Stimulated activated naive B cell treated with anti-CD40 and anti-IgM and Interleukin-4, amounts not matched to agents 10 μg/mL and 1 μg/mL and 100 μg/mL, for 72 hours (primary cell): ENCODE measurements at regions not wholly inside any gene's neighbourhood (a gene's known extent, or its start where the extent isn't known, plus 50 kb on each side); places are given as distances from the start of the nearest gene placed in this dataset.

Experiments used
- ATAC-seq, 2 donors: fragments of 150-1000 bp; cut with Tn5 transposase; replicated peaks; 2 replicates each; pipeline ENCODE4 v1.10.0; 2021; ENCODE audit warnings: moderate library complexity in 1 of 2
- DNase-seq: peaks from one replicate; pipeline ENCODE4 v3.0.0; 2021
- H3K27ac Mint-ChIP-seq: one replicate; pipeline ENCODE4 v1.8.0; 2022; ENCODE audit warnings: mild to moderate bottlenecking, mixed read lengths
- H3K27me3 Mint-ChIP-seq, 2 donors: one replicate each; pipeline ENCODE4 v1.8.0; 2022; ENCODE audit warnings: mixed read lengths in 2 of 2
- H3K36me3 Mint-ChIP-seq, 2 donors: one replicate each; pipeline ENCODE4 v1.8.0; 2022; ENCODE audit warnings: mixed read lengths in 2 of 2, mild to moderate bottlenecking in 1 of 2
- H3K4me1 Mint-ChIP-seq, 2 donors: one replicate each; pipeline ENCODE4 v1.8.0; 2022; ENCODE audit warnings: mixed read lengths in 2 of 2, mild to moderate bottlenecking in 1 of 2
- H3K4me3 Mint-ChIP-seq, 2 donors: one replicate each; pipeline ENCODE4 v1.8.0; 2022; ENCODE audit warnings: mild to moderate bottlenecking in 2 of 2, mixed read lengths in 2 of 2, moderate library complexity in 1 of 2
- H3K9me3 Mint-ChIP-seq, 2 donors: one replicate each; pipeline ENCODE4 v1.8.0; 2022; ENCODE audit warnings: mixed read lengths in 2 of 2, mild to moderate bottlenecking in 1 of 2

GRCh38 chr5:92380069-92380770 lies 997.1 kb upstream of the ARRDC3 start:
- Mint-ChIP-seq H3K4me1 (no peaks in the 10 kb centered on the region), H3K27me3 (no peaks in the 10 kb centered on the region), H3K36me3 (no peaks in the 10 kb centered on the region), H3K9me3 (no peaks in the 10 kb centered on the region), H3K27ac (no peak overlapping the region), H3K4me3 (no peak overlapping the region)
- ATAC-seq (no peak), DNase-seq (no peak)

DNA sequence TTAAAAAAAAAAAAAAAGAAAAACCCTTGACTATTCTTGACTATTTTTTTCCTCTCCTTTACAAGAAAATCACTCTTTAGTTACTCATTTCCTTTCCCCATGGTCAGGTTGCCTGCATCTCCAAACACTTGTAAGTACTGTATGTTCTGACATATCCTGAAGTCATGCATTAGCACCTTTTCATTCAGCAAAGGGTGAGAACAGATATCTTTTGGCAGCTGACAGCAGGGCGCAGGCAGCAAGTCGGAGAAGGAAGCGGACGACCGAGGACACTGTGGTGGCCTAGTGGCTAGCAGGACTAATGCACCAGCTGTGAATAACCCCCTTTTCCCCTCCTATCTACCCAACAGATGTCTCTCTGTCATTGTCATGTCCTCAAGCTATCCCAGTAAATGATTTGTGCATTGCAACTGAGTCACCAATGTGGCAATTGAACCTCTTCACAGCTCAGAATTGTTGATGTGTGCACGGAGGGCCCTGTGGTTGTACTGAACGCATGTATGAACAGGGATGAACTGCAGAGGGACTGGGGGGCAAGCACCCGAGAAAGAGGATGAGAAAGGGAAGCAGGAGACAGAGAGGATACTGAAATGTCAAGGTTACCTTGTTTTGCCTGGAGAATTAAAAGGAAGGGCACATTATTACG lies 996.0 kb upstream of the ARRDC3 start:
- Mint-ChIP-seq H3K27ac (no peak overlapping the region), H3K4me3 (no peak overlapping the region), H3K36me3 (no peaks in the 10 kb centered on the region), H3K4me1 (no peaks in the 10 kb centered on the region), H3K9me3 (peaks cover 0 to 3% of the 10 kb centered on the region in 2 donors), H3K27me3 (no peaks in the 10 kb centered on the region)
- no peak for DNase-seq
- ATAC-seq = no peak

DNA sequence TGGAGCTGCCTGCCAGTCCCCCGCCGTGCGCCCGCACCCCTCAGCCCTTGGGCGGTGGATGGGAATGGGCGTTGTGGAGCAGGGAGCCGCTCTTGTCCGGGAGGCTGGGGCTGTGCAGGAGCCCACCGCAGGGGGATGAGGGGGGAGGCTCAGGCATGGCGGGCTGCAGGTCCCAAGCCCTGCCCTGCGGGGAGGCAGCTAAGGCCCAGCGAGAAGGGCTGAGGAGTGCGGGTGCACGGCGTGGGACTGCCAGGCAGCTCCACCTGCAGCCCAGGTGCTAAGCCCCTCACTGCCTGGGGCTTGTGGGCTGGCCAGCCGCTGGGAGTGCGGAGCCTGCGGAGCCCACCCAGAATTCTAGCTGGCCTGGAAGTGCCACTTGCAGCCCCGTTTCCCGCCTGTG lies 991.7 kb upstream of the ARRDC3 start:
- no peaks in the 10 kb centered on the region for H3K27me3 Mint-ChIP-seq
- no peaks in the 10 kb centered on the region for H3K4me1 Mint-ChIP-seq

GRCh38 chr5:92372766-92373165 lies 989.6 kb upstream of the ARRDC3 start:
- DNase-seq = no peak
- Mint-ChIP-seq H3K27me3 (no peaks in the 10 kb centered on the region), H3K4me1 (no peaks in the 10 kb centered on the region), H3K27ac (no peak overlapping the region), H3K4me3 (no peak overlapping the region), H3K9me3 (peaks cover 0 to 9% of the 10 kb centered on the region in 2 donors), H3K36me3 (no peaks in the 10 kb centered on the region)
- no peak for ATAC-seq

More for the DNA sequence above, 991.7 kb upstream of the ARRDC3 start:
- Mint-ChIP-seq H3K9me3 (peaks cover 0 to 5% of the 10 kb centered on the region in 2 donors), H3K4me3 (no peak overlapping the region), H3K27ac (no peak overlapping the region), H3K36me3 (no peaks in the 10 kb centered on the region)
- no peak for ATAC-seq
- no peak for DNase-seq

DNA sequence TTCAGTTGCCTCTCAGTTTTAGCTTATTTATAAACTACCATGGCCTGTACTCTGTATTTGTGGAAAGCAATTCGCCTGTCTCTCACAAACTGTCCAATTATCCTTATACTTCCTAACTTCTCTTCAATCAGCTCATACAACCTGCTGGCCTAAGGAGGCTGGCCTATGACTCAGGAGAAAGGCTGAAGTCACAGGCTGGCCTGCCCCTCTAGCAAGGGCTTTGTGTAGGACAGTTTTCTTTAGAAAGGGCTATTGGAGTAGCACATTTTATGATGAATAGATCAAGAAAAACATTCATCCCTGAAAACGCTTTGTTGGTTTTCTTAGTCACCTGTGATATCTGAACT lies 988.7 kb upstream of the ARRDC3 start:
- no peak for ATAC-seq
- peaks cover 0 to 9% of the 10 kb centered on the region in 2 donors for H3K9me3 Mint-ChIP-seq

GRCh38 chr5:92371171-92371888 lies 988.2 kb upstream of the ARRDC3 start:
- Mint-ChIP-seq H3K9me3 (peaks cover 0 to 9% of the 10 kb centered on the region in 2 donors), H3K36me3 (no peaks in the 10 kb centered on the region), H3K27me3 (no peaks in the 10 kb centered on the region), H3K4me3 (no peak overlapping the region), H3K4me1 (no peaks in the 10 kb centered on the region), H3K27ac (no peak overlapping the region)
- ATAC-seq (no peak), DNase-seq (no peak)

More for the DNA sequence above, 988.7 kb upstream of the ARRDC3 start:
- no peak for DNase-seq
- H3K27me3 Mint-ChIP-seq = no peaks in the 10 kb centered on the region
- no peak overlapping the region for H3K4me3 Mint-ChIP-seq
- H3K4me1 Mint-ChIP-seq = no peaks in the 10 kb centered on the region
- H3K36me3 Mint-ChIP-seq = no peaks in the 10 kb centered on the region
- H3K27ac Mint-ChIP-seq = no peak overlapping the region

DNA sequence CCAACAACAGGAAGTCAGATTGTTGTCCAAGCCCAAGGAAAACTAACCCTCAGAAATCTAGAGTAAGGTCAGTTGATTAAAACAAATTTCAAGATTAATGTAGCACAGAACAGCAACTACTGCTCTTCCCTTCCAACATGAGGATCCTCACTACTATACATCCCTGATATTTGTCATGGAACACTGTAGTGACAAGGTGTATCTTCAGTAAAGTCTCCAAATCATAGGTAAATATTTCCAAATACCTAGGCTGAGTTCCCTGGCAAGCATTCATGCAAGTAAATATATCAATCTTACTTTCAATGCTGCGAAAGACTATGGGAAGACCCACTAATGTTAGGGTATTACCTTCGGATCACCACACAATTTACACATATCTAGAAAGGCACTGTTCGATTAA lies 986.9 kb upstream of the ARRDC3 start:
- peaks cover 0 to 9% of the 10 kb centered on the region in 2 donors for H3K9me3 Mint-ChIP-seq
- H3K4me3 Mint-ChIP-seq = no peak overlapping the region
- H3K4me1 Mint-ChIP-seq = no peaks in the 10 kb centered on the region
- DNase-seq (no peak), ATAC-seq (no peak)
- no peaks in the 10 kb centered on the region for H3K36me3 Mint-ChIP-seq
- H3K27ac Mint-ChIP-seq = no peak overlapping the region
- no peaks in the 10 kb centered on the region for H3K27me3 Mint-ChIP-seq

GRCh38 chr5:92369587-92369986 lies 986.5 kb upstream of the ARRDC3 start:
- no peak for DNase-seq
- Mint-ChIP-seq H3K9me3 (peaks cover 0 to 8% of the 10 kb centered on the region in 2 donors), H3K36me3 (no peaks in the 10 kb centered on the region), H3K27ac (no peak overlapping the region), H3K4me3 (no peak overlapping the region), H3K27me3 (no peaks in the 10 kb centered on the region), H3K4me1 (no peaks in the 10 kb centered on the region)
- no peak for ATAC-seq

- no peaks in the 10 kb centered on the region for H3K27me3 Mint-ChIP-seq
- DNase-seq = no peak
- no peaks in the 10 kb centered on the region for H3K4me1 Mint-ChIP-seq
- H3K9me3 Mint-ChIP-seq = peaks cover 0 to 6% of the 10 kb centered on the region in 2 donors
- no peak overlapping the region for H3K27ac Mint-ChIP-seq
- H3K4me3 Mint-ChIP-seq = no peak overlapping the region
- no peak for ATAC-seq
- no peaks in the 10 kb centered on the region for H3K36me3 Mint-ChIP-seq
Observed at GRCh38 chr5:92364986-92365550, 982.0 kb upstream of the ARRDC3 start.

DNA sequence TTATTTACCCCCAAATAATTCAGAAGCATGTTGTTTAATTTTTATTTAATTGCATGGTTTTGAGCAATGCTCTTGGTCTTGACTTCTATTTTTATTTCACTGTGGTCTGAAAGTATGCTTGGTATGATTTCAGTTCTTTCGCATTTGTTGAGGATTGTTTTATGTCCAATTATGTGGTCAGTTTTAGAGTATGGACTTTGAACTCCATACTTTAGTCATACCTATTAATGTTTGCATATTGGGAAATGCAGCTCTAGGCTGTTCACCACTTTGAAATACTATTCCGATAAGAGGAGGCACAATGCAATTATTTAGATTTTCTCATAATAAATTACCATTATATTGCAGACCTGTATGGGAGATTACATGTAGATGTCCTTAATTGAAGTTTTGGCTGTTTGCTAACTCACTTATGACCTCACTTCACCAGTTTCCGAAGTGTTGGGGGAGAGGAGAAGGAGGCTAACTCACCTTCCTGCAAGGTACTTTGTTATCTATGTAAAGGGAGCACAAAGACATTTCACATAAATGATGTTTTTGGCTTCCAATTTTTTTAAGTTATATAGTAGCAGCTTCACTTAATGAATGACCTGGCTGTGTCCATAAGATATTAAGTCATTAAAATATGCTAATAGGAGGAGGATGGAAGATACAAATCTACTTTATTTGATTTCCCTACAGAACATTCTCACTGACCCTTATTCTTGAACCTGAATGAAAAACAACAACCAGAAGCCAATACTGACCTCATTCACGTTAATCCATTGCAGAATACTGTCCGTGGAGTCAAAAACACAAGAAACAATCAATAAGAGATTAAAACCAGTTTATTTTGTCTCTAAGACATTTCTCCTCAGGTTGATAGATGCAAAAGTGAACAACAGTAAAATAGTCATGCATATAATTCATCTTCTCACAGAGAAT lies 970.3 kb upstream of the ARRDC3 start:
- Mint-ChIP-seq H3K9me3 (peaks cover 0 to 6% of the 10 kb centered on the region in 2 donors), H3K27me3 (no peaks in the 10 kb centered on the region), H3K4me3 (no peak overlapping the region), H3K27ac (no peak overlapping the region), H3K36me3 (no peaks in the 10 kb centered on the region), H3K4me1 (no peaks in the 10 kb centered on the region)
- DNase-seq (no peak), ATAC-seq (no peak)

- H3K27ac Mint-ChIP-seq = no peak overlapping the region
- DNase-seq = no peak
- no peak overlapping the region for H3K4me3 Mint-ChIP-seq
- H3K9me3 Mint-ChIP-seq = peaks cover 2 to 5% of the 10 kb centered on the region in 2 donors
- no peaks in the 10 kb centered on the region for H3K27me3 Mint-ChIP-seq
- ATAC-seq = no peak
- no peaks in the 10 kb centered on the region for H3K4me1 Mint-ChIP-seq
- no peaks in the 10 kb centered on the region for H3K36me3 Mint-ChIP-seq
Observed at GRCh38 chr5:92337772-92338234, 954.7 kb upstream of the ARRDC3 start.

DNA sequence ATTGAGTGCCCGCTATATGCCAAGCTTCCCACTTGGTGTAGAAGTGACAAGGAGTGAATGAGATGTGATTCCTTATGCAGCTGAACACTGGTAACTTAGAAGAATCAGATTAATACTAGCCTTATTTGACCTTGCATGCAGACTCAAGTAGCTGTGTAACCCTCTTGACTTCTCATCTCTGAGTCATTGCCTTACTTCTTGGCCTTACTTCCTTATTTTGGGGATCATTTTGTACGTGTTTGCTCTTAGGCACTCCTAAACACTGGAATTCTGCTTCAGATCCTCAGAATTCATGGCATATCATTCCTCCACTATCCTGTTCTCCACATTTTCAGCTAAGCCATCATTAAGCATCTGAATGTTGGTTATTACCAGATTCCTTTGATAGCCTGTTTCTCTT lies 948.9 kb upstream of the ARRDC3 start:
- DNase-seq = no peak
- Mint-ChIP-seq H3K36me3 (no peaks in the 10 kb centered on the region), H3K9me3 (peaks cover 0 to 2% of the 10 kb centered on the region in 2 donors), H3K27me3 (no peaks in the 10 kb centered on the region), H3K4me3 (no peak overlapping the region), H3K4me1 (no peaks in the 10 kb centered on the region), H3K27ac (no peak overlapping the region)
- no peak for ATAC-seq

- DNase-seq = no peak
- H3K36me3 Mint-ChIP-seq = no peaks in the 10 kb centered on the region
- no peak overlapping the region for H3K4me3 Mint-ChIP-seq
- no peak for ATAC-seq
- no peak overlapping the region for H3K27ac Mint-ChIP-seq
- no peaks in the 10 kb centered on the region for H3K4me1 Mint-ChIP-seq
- H3K27me3 Mint-ChIP-seq = no peaks in the 10 kb centered on the region
- peaks cover 0 to 1% of the 10 kb centered on the region in 2 donors for H3K9me3 Mint-ChIP-seq
Observed at GRCh38 chr5:92330365-92330764, 947.2 kb upstream of the ARRDC3 start.

DNA sequence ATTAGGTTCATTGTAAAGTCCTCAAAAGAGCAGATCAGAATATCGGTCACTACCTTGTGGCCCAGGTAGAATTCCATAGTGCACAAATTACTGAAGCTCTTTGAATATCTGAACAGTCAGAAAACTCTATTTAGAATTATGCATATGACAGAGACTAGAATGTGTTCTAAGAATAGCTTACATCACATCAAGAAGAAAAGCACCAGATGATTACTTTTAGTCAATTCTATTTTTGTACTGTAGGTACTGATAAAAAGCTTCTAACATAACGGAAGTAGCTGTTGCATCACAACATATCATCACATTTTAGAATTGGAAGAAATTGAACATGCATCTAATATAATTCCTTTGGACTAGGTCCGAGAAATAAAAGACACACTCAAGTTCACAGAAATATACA lies 946.6 kb upstream of the ARRDC3 start:
- peaks cover 0 to 1% of the 10 kb centered on the region in 2 donors for H3K9me3 Mint-ChIP-seq
- ATAC-seq = no peak
- H3K27me3 Mint-ChIP-seq = no peaks in the 10 kb centered on the region
- no peak overlapping the region for H3K4me3 Mint-ChIP-seq
- H3K36me3 Mint-ChIP-seq = no peaks in the 10 kb centered on the region
- H3K27ac Mint-ChIP-seq = no peak overlapping the region
- no peaks in the 10 kb centered on the region for H3K4me1 Mint-ChIP-seq
- no peak for DNase-seq
